ENCODE measurements at regions not wholly inside any gene's neighbourhood (a gene's known extent, or its start where the extent isn't known, plus 50 kb on each side); places are given as distances from the start of the nearest gene placed in this dataset.
A peak's percentile ranks its signal among the peaks of the same experiment; 100 is the strongest.

DNA sequence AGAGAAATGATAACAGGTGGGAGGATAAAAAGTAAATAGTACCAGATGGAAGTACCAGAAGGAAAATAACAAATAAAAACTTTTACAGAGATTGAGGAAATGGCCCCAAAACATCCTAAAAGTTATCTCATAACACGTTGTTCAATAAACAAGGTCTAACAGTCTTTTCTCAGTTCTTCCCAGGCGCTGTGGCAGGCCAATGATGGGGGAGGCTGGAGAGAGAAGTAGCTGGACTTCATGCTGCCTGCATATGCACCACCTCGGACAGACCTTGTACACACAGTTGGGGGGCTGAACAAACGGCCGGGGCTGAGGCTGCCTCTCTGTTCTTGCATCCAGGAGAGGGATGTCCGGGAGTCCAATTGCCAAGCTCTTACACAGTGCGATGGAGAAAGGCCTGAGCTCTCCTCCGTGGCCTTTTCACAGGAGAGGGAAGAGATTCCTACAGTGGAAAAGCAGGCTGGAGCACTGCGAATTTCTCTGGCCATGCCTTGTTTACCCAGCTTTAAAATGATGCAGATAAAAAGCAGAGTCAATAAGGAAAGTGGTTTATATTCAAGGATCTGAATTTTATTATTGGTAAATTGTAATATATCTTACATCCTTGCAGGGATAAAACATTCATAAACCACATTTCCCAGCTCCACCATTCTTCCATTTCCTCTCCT, 109.8 kb downstream of the PHLDA1 start:
- H3K27me3 ChIP-seq, result no peaks in the 10 kb centered on the region
- H3K4me3 ChIP-seq, result no peak overlapping the region
- intact Hi-C loops (cut with DNase I), result no loop called here
- no peak for ATAC-seq
- no peak for DNase-seq
- no peak overlapping the region for H3K27ac ChIP-seq
- WGBS, 4 donors, result 80 to 85% (median 81%) methylated on average over 9 of the region's 9 CpGs
- TF ChIP-seq POLR2A (IDR thresholded peaks at IDR 0.05), result no peak
- TF ChIP-seq CTCF (IDR thresholded peaks at IDR 0.05), result no peak
- H3K9me3 ChIP-seq, result peaks cover 0 to 24% (median 12%) of the 10 kb centered on the region in 12 donors
- no peaks in the 10 kb centered on the region for H3K36me3 ChIP-seq
- peaks cover 0 to 4% (median 0%) of the 10 kb centered on the region in 12 donors for H3K4me1 ChIP-seq

DNA sequence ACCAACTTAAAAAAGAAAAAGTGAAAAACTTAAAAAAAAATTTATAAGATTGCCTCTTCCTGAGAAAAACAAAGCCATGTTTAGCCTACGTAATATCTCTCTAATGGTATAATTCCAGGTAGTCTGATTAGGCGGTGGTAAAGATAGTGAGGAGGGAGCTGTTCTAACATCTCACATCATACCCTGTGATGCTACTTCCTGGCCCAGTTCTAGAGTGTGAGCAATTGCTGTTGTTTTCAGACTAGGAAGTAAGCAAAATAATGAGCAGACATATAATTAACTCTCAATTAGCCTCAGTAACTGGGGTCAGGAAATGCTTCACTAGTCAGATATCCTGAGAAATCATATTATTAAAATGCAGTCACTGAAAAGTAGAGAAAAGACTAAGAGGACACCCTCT, 113.9 kb downstream of the PHLDA1 start:
- intact Hi-C loops (cut with DNase I), result no loop called here
- no peak for TF ChIP-seq POLR2A (IDR thresholded peaks at IDR 0.05)
- no peak for TF ChIP-seq CTCF (IDR thresholded peaks at IDR 0.05)
- no peaks in the 10 kb centered on the region for H3K36me3 ChIP-seq
- WGBS, 4 donors, result 66 to 76% (median 72%) methylated on average over 2 of the region's 2 CpGs
- no peak overlapping the region for H3K27ac ChIP-seq
- no peak overlapping the region for H3K4me3 ChIP-seq
- H3K9me3 ChIP-seq, result no peaks in the 10 kb centered on the region
- DNase-seq (no peak), ATAC-seq (no peak)
- peaks cover 0 to 21% (median 2%) of the 10 kb centered on the region in 12 donors for H3K4me1 ChIP-seq
- no peaks in the 10 kb centered on the region for H3K27me3 ChIP-seq

DNA sequence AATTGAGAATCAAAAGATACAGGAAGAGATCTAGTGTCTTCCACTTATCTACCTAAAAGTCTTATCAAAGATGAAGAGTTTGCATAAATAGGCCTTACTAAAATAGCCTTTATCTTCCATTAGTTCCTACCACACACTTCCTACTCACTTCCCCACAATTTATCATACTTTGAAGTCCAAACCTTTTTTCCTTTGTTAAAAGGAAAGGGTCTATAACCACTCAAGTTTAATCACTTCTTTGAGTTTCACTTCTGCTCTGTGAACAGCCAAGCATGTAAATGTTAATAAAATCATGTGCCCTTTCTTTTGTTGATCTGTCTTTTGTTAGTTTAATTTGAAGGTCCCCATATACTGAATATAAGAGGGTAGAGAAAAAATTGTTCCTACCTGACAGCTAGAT, 114.5 kb downstream of the PHLDA1 start:
- Histone ChIP-seq H3K9me3 (no peaks in the 10 kb centered on the region), H3K4me3 (no peak overlapping the region), H3K27me3 (no peaks in the 10 kb centered on the region), H3K36me3 (no peaks in the 10 kb centered on the region), H3K27ac (no peak overlapping the region), H3K4me1 (peaks cover 0 to 21% (median 2%) of the 10 kb centered on the region in 12 donors)
- DNase-seq (no peak), ATAC-seq (no peak)
- TF ChIP-seq CTCF (IDR thresholded peaks at IDR 0.05), result no peak
- no peak for TF ChIP-seq POLR2A (IDR thresholded peaks at IDR 0.05)
- intact Hi-C loops (cut with DNase I), result no loop called here

DNA sequence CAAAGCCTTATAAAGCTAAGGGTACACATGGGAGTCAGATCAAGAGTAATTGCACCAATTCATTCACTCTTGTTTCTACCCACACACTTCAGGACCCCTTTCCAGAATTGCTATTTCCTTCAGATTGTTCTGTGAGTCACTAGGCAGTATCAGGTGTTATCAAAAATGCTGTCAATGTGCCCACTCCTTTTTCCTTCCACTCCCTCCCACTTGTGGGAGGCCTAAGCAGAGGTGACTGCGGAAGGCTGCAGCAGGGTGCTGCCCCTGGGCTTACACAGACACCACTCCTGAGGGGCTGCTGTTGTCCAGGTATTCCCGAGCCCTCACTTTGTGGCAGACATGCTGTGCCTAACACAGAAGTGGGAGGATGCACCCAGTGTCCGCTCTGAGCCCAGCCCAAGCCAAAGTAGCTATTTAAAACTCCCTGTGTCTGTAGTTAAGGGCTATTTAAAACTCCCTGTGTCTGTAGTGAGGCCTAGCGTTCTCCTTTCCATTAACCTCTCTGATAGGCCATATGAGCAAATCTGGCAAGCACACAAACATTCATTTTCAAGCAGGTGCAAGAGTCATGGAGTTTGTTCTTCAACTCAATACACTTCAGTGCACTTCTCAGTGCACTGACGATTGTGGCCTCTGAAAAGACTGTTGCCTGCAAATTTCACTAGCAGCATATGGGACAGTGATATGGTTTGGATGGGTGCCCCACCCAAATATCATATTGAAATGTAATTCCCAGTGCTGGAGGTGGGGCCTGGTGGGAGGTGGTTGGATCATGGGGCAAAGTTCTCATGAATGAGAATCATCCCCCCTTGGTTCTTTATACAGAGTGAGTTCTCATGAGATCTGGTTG, 117.8 kb downstream of the PHLDA1 start:
- intact Hi-C loops (cut with DNase I), result loop anchor here in 1 of 10 donors (5.0 kb wide), 2 partner anchors 66 to 119 kb away; partner anchors contain the start of gene PHLDA1
- DNase-seq (peak in 4 of 5 donors; percentile 30 to 50 (median 40)), ATAC-seq (peak; percentile 87 to 95 (median 92))
- WGBS, 4 donors, result 40 to 52% (median 43%) methylated on average over 4 to 5 of the region's 5 CpGs
- no peak for TF ChIP-seq POLR2A (IDR thresholded peaks at IDR 0.05)
- TF ChIP-seq CTCF (IDR thresholded peaks at IDR 0.05), result no peak
- H3K9me3 ChIP-seq, result no peaks in the 10 kb centered on the region
- H3K27ac ChIP-seq, result peak overlapping the region in 11 of 12 donors; percentile 10 to 82 (median 70)
- H3K36me3 ChIP-seq, result no peaks in the 10 kb centered on the region
- no peak overlapping the region for H3K4me3 ChIP-seq
- H3K4me1 ChIP-seq, result peaks cover 0 to 36% (median 20%) of the 10 kb centered on the region in 12 donors
- H3K27me3 ChIP-seq, result no peaks in the 10 kb centered on the region

Measured in heart left ventricle (tissue), 16 donors.